ENCODE measurements at regions not wholly inside any gene's neighbourhood (a gene's known extent, or its start where the extent isn't known, plus 50 kb on each side); places are given as distances from the start of the nearest gene placed in this dataset.

DNA sequence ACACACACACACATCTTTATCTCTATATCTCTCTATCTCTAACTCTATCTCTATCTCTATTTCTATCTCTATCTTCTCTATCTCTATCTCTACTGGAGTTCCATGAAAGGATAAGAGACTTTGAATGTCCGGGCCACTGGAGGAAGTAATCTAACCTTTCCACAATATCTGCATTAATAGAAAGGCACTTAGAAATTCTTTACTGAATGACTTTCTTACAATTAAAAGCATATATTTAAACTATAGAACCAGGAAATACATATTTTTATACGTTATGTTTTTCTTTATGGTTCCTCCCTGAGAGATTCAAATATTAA, 234.9 kb downstream of the TRIB2 start:
- no peaks in the 10 kb centered on the region for H3K36me3 ChIP-seq (replicated peaks; ENCODE audit: insufficient read depth, low read length)
- no peak overlapping the region for H3K9ac ChIP-seq (ENCODE audit: low read length)
- no peak overlapping the region for H2AFZ ChIP-seq (ENCODE audit: low read length)
- no peak for DNase-seq
- H3K27ac ChIP-seq (ENCODE audit: low read length), result no peak overlapping the region
- H3K9me3 ChIP-seq (replicated peaks; ENCODE audit: insufficient read depth, low read length), result no peaks in the 10 kb centered on the region
- H3K27me3 ChIP-seq (replicated peaks; ENCODE audit: insufficient read depth, low read length), result no peaks in the 10 kb centered on the region
- no peaks in the 10 kb centered on the region for H4K20me1 ChIP-seq (ENCODE audit: insufficient read depth, low read length)
- TF ChIP-seq, protein P1, sequence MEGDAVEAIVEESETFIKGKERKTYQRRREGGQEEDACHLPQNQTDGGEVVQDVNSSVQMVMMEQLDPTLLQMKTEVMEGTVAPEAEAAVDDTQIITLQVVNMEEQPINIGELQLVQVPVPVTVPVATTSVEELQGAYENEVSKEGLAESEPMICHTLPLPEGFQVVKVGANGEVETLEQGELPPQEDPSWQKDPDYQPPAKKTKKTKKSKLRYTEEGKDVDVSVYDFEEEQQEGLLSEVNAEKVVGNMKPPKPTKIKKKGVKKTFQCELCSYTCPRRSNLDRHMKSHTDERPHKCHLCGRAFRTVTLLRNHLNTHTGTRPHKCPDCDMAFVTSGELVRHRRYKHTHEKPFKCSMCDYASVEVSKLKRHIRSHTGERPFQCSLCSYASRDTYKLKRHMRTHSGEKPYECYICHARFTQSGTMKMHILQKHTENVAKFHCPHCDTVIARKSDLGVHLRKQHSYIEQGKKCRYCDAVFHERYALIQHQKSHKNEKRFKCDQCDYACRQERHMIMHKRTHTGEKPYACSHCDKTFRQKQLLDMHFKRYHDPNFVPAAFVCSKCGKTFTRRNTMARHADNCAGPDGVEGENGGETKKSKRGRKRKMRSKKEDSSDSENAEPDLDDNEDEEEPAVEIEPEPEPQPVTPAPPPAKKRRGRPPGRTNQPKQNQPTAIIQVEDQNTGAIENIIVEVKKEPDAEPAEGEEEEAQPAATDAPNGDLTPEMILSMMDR (IDR thresholded peaks at IDR 0.05; ENCODE audit: low read length), result no peak
- TF ChIP-seq EZH2phosphoT487 (IDR thresholded peaks at IDR 0.05; ENCODE audit: low read length), result no peak
- TF ChIP-seq EZH2 (optimal IDR thresholded peaks at IDR 0.05; ENCODE audit: low read depth, low read length), result no peak
- no peak overlapping the region for H3K4me3 ChIP-seq (ENCODE audit: low read length)
- no peaks in the 10 kb centered on the region for H3F3A ChIP-seq (ENCODE audit: insufficient read depth, low read length)
- no peaks in the 10 kb centered on the region for H3K4me1 ChIP-seq (ENCODE audit: low read length)
- no peak overlapping the region for H3K4me2 ChIP-seq (ENCODE audit: low read depth, low read length)
- H3K9me2 ChIP-seq (replicated peaks; ENCODE audit: insufficient read depth, low read length), result no peaks in the 10 kb centered on the region
- H3K79me2 ChIP-seq (ENCODE audit: low read length), result no peaks in the 10 kb centered on the region

DNA sequence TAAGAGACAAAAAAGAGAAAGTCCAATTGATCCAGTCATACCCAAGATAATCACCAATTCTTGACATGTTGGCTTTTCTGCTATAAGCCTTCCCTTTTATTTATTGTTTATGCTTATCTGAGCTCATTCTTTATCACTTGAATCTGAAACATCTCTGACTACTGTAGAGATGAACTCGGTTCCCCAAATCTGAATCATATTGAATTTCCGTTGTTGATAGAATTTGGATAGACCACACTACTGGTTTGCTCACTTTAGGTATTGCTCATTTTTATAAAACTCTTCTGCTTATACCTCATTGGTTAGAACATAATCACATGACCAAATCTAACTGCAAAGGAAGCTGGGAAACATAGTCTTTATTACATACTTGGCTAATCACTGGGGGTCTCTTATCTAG, 236.9 kb downstream of the TRIB2 start:
- Histone ChIP-seq H3K4me3 (ENCODE audit: low read length) (no peak overlapping the region), H3K27me3 (replicated peaks; ENCODE audit: insufficient read depth, low read length) (no peaks in the 10 kb centered on the region), H4K20me1 (ENCODE audit: insufficient read depth, low read length) (no peaks in the 10 kb centered on the region), H3K9ac (ENCODE audit: low read length) (no peak overlapping the region), H3K4me2 (ENCODE audit: low read depth, low read length) (no peak overlapping the region), H3K4me1 (ENCODE audit: low read length) (no peaks in the 10 kb centered on the region), H3F3A (ENCODE audit: insufficient read depth, low read length) (no peaks in the 10 kb centered on the region), H3K79me2 (ENCODE audit: low read length) (no peaks in the 10 kb centered on the region), H2AFZ (ENCODE audit: low read length) (no peak overlapping the region), H3K36me3 (replicated peaks; ENCODE audit: insufficient read depth, low read length) (no peaks in the 10 kb centered on the region), H3K9me2 (replicated peaks; ENCODE audit: insufficient read depth, low read length) (no peaks in the 10 kb centered on the region), H3K27ac (ENCODE audit: low read length) (no peak overlapping the region), H3K9me3 (replicated peaks; ENCODE audit: insufficient read depth, low read length) (no peaks in the 10 kb centered on the region)
- TF ChIP-seq, protein P1 (IDR thresholded peaks at IDR 0.05; ENCODE audit: low read length), result no peak
- TF ChIP-seq EZH2phosphoT487 (IDR thresholded peaks at IDR 0.05; ENCODE audit: low read length) (no peak), EZH2 (optimal IDR thresholded peaks at IDR 0.05; ENCODE audit: low read depth, low read length) (no peak)
- DNase-seq, result no peak

DNA sequence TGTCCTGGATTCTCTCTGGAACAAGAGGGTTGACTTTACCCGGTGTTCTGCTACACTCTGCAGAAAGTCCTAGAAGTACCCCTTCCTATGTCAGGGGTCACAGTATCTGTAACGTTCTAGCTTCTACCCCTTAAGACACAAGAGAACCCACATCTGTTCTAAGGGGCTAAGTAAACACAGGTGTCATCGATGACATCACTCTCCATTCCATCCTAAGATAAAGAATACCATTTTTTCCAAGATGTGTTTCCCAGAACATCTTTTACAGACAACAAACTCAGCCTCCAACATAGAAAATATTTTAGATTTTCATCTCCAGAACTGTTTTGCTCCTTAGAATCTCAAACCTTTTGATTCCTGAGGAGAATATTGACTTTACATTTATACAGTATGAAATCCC, 239.1 kb downstream of the TRIB2 start:
- H3K9me3 ChIP-seq (replicated peaks; ENCODE audit: insufficient read depth, low read length), result no peaks in the 10 kb centered on the region
- no peaks in the 10 kb centered on the region for H3K36me3 ChIP-seq (replicated peaks; ENCODE audit: insufficient read depth, low read length)
- no peak overlapping the region for H2AFZ ChIP-seq (ENCODE audit: low read length)
- H3K27me3 ChIP-seq (replicated peaks; ENCODE audit: insufficient read depth, low read length), result no peaks in the 10 kb centered on the region
- no peak overlapping the region for H3K9ac ChIP-seq (ENCODE audit: low read length)
- no peaks in the 10 kb centered on the region for H4K20me1 ChIP-seq (ENCODE audit: insufficient read depth, low read length)
- no peaks in the 10 kb centered on the region for H3K79me2 ChIP-seq (ENCODE audit: low read length)
- no peaks in the 10 kb centered on the region for H3F3A ChIP-seq (ENCODE audit: insufficient read depth, low read length)
- no peaks in the 10 kb centered on the region for H3K4me1 ChIP-seq (ENCODE audit: low read length)
- no peaks in the 10 kb centered on the region for H3K9me2 ChIP-seq (replicated peaks; ENCODE audit: insufficient read depth, low read length)
- TF ChIP-seq, protein P1 (IDR thresholded peaks at IDR 0.05; ENCODE audit: low read length), result no peak
- no peak for TF ChIP-seq EZH2phosphoT487 (IDR thresholded peaks at IDR 0.05; ENCODE audit: low read length)
- TF ChIP-seq EZH2 (optimal IDR thresholded peaks at IDR 0.05; ENCODE audit: low read depth, low read length), result no peak
- H3K4me3 ChIP-seq (ENCODE audit: low read length), result no peak overlapping the region
- no peak overlapping the region for H3K27ac ChIP-seq (ENCODE audit: low read length)
- no peak overlapping the region for H3K4me2 ChIP-seq (ENCODE audit: low read depth, low read length)
- DNase-seq, result no peak
